GM12801 (cell line): ENCODE measurements at regions not wholly inside any gene's neighbourhood (a gene's known extent, or its start where the extent isn't known, plus 50 kb on each side); places are given as distances from the start of the nearest gene placed in this dataset.

ENCODE experiments used
- TF ChIP-seq, protein P1 (sequence below): IDR thresholded peaks from one replicate; pipeline ENCODE4 v1.5.1; 2011; ENCODE audit warnings: control low read depth; ENCODE audit not compliant: insufficient read length; ENCODE audit errors: extremely low read depth

DNA sequence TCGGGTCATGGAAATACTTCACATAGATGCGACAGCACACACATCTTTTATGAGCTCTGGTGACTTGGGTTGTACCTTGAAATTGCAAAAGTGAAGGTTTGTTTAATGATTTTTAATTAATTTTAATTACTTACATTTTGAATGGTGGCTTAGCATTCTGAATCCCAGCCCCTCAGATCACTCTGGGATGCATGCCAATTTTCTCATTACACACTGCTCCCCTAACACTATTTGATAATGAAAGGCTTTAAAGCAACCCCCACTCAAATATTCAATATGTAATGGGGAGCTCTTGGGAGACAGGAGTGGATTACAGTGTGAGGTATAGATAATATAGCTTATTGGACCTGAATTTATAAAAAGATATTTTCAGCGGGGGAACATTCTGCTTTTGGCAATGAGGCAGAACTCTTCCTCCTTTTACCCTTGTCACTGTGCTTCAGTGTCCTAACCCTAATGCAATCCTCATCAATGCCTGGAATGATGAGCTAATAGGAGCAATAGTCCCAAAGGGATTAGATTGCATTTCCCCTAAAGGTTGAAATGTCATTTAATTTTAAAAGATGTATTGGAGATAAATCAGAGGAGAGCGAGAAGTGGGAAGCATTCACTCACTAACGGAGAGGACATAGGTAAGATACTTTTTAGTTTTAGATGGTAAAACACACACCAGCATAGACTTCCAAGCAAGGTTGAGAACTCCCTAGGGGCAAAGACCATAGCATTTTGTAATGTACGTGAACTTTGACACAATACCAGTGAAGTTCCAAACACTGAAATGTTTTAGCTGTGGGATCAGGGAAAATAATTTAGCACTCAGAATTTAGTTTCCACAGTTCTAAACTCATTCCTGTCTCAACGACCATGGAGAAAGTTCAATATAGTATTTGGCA is 384.1 kb upstream of the PLXNA2 start:
- TF ChIP-seq, protein P1, sequence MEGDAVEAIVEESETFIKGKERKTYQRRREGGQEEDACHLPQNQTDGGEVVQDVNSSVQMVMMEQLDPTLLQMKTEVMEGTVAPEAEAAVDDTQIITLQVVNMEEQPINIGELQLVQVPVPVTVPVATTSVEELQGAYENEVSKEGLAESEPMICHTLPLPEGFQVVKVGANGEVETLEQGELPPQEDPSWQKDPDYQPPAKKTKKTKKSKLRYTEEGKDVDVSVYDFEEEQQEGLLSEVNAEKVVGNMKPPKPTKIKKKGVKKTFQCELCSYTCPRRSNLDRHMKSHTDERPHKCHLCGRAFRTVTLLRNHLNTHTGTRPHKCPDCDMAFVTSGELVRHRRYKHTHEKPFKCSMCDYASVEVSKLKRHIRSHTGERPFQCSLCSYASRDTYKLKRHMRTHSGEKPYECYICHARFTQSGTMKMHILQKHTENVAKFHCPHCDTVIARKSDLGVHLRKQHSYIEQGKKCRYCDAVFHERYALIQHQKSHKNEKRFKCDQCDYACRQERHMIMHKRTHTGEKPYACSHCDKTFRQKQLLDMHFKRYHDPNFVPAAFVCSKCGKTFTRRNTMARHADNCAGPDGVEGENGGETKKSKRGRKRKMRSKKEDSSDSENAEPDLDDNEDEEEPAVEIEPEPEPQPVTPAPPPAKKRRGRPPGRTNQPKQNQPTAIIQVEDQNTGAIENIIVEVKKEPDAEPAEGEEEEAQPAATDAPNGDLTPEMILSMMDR = no peak

DNA sequence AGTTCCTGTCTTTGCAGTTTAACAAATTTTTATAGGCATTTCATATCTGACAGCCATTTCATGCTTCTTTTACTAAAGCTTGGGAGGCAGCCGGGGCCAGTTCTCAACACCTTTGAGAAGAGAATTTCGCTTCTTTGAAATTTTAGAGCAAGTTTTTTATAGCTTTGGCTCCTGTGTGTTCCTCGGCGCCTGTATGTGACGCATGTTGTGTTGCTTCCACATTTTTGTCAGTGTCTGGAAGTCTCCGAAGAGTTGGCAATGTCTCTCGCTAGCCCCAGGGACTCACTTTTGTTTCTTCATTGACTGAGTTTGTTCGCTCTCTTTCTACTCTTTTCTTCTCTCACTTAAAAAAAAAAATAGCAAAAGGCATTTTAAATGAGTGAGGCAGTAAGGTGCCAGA is 386.9 kb upstream of the PLXNA2 start:
- TF ChIP-seq, protein P1 = no peak

DNA sequence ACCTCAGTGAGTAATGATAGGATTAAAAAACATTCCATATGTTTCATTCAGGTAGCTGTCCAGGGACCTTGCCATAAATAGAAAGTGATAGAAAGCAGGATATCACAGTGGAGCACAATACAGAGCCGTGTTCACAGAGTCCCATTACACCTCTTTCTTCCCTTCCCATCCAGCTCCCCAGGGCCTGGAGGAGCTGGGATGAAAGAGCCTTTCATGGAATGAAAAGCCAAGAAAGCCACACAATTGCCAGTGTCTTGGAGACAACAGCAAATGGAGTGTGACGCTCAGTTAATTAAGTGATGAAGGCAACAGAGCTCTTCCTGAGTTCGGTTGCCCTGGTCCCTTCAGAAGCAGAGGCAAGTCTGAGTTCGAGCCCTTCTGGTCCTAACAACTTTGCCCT is 387.3 kb upstream of the PLXNA2 start:
- TF ChIP-seq, protein P1 = no peak

DNA sequence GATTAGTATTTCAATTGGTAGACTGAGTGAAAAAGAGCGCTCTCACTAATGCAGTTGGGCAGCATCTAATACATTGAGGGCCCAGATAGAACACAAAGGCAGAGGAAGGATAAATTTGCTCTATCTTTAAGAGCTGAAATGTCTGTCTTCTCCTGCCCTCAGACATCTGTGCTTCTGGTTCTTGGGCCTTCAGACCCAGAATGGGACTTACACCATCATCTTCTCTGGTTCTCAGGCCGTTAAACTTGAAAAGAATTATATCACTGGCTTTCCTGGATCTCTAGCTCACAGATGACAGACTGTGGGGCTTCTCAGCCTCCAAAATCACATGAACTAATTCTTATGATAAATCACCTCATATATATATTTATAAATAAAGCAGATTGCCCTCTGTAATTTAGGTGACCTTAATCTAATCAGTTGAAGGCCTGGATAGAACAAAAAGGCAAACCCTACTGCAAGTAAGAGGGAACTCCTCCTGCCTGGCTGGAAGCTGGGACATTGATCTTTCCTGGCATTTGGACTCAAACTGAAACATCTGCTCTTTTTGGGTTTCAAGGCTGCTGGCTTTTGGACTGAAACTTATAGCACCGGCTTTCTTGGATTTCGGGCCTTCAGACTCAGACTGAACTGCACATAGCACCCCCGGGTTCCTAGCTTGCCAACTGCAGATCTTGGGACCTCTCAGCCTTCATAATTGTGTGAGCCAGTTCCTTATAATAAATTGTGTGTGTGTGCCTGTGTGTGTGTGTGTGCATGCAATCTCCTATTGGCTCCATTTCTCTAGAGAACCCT is 390.4 kb upstream of the PLXNA2 start:
- TF ChIP-seq, protein P1 = no peak

DNA sequence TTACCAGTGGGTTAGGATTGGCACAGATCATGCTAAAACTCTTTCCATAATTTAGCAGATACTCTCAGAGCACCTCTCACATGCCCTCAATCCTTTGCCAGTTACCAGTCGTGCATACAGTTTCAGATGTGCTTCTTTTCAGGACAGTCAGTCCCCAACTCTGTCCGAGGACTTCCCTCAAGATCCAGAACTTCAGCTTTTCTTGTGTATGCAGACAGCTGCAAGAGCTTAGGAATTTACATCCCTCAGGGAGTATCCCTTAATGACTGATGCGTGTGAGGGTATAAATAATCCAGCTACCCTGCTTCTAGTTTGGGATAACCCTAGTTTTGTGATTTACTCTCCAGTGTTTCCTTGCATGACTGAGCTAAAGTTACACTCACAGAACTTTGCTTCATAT is 393.0 kb upstream of the PLXNA2 start:
- TF ChIP-seq, protein P1 = no peak

DNA sequence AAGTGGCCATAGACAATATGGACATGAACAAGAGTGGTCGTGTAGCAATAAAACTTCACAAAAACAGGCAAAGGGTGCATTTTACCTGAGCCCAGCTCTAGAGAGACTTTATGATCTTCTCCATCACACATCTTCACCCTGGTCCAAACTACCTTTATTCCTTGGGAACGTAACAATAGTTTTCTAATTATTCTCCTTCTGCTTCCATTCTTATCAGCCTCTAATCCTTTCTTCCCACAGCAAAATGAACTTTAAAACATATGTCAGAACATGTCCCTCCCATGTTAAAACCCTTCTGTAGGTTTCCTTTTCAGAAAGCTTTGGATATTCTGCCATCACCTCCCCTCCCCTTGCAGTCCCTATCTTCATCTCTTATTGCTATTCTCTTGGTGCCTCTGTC is 395.2 kb upstream of the PLXNA2 start:
- TF ChIP-seq, protein P1 = no peak

DNA sequence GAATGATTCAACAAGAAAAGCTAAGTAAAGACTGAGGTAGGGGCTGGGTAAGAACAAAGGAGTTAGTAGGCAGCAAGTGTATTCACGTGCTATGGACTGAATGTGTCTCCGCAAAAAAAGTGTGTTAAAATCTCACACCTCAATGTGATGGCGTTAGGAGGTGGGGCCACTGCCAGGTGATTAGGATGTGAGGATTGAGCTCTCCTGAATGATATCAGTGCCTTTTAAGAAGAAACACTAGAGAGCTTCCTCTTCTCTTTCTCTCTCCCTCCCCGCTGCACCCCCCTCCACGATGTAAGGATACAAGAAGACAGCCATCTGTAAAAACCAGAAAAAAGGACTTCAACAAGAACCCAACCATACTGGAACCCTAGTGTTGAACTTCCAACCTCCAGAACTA is 396.1 kb upstream of the PLXNA2 start:
- TF ChIP-seq, protein P1 = no peak
